Caki2 (cell line): ENCODE measurements at regions not wholly inside any gene's neighbourhood (a gene's known extent, or its start where the extent isn't known, plus 50 kb on each side); places are given as distances from the start of the nearest gene placed in this dataset.
"Not testable (repeated sequence)": the region's sequence is repeated elsewhere in the genome, so short reads cannot be mapped to it uniquely, and the experiment has no call there.

Experiments
- DNase-seq: peaks from one replicate; pipeline ENCODE4 v3.0.0-alpha.2; 2015; ENCODE audit warnings: low read depth
- in situ Hi-C: cut with HindIII; loops from 2 replicates; pipeline ENCODE4 v1.10.0; 2016; ENCODE audit warnings: low sequenced_read_pairs, low pct_unique_long_range_greater_than_20kb, mixed read lengths

GRCh38 chr10:57689596-57690297 is 577.9 kb downstream of the IPMK start:
- DNase-seq, result no peak
- in situ Hi-C loops, result no loop called here

- no peak for DNase-seq
- in situ Hi-C loops, result no loop called here
Observed at GRCh38 chr10:57679916-57680315, 587.8 kb downstream of the IPMK start.

GRCh38 chr10:57675125-57675524 is 592.6 kb downstream of the IPMK start:
- in situ Hi-C loops, result no loop called here
- DNase-seq, result no peak

- in situ Hi-C loops, result no loop called here
Observed at GRCh38 chr10:57673446-57673960, 594.2 kb downstream of the IPMK start.

GRCh38 chr10:57664815-57665214 is 602.9 kb downstream of the IPMK start:
- no peak for DNase-seq
- in situ Hi-C loops, result no loop called here

More at GRCh38 chr10:57673446-57673960, 594.2 kb downstream of the IPMK start:
- no peak for DNase-seq

- in situ Hi-C loops, result no loop called here
- no peak for DNase-seq
Observed at GRCh38 chr10:57663401-57663800, 604.3 kb downstream of the IPMK start.

- DNase-seq, result no peak
- in situ Hi-C loops, result no loop called here
Observed at GRCh38 chr10:57661206-57661605, 606.5 kb downstream of the IPMK start.

- DNase-seq, result peak; percentile 47
- in situ Hi-C loops, result no loop called here
Observed at GRCh38 chr10:57657164-57657765, 610.4 kb downstream of the IPMK start.

GRCh38 chr10:57654856-57655255 is 612.8 kb downstream of the IPMK start:
- in situ Hi-C loops, result no loop called here
- no peak for DNase-seq

DNA sequence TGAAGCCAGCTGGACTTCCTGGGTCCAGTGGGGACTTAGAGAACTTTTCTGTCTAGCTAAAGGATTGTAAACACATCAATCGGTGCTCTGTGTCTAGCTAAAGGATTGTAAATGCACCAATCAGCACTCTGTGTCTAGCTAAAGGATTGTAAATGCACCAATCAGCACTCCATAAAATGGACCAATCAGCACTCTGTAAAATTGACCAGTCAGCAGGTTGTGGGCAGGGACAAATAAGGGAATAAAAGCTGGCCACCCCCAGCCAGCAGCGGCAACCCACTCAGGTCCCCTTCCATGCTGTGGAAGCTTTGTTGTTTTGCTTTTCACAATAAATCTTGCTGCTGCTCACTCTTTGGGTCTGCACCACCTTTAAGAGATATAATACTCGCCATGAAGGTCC is 622.6 kb downstream of the IPMK start:
- in situ Hi-C loops, DNase-seq: not testable (repeated sequence)

DNA sequence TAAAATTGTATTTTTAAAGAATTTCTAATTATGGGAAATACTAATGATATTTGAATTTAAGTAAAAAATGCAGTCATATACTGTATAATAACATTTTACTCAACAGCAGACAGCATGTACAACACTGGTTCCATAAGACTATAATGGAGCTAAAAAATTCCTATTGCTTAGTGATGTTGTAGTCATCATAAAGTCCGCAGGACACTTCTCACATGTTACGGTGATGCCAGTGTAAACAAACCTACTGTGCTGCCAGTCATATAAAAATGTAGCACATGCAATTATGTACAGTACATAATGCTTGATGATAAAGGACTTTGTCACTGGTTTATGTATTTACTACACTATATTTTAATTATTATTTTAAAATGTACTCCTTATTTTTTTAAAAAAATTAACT is 629.3 kb downstream of the IPMK start:
- no peak for DNase-seq
- in situ Hi-C loops, result no loop called here

- in situ Hi-C loops, result no loop called here
- DNase-seq, result peak; percentile 79
Observed at GRCh38 chr10:57628592-57629284, 639.0 kb downstream of the IPMK start.

DNA sequence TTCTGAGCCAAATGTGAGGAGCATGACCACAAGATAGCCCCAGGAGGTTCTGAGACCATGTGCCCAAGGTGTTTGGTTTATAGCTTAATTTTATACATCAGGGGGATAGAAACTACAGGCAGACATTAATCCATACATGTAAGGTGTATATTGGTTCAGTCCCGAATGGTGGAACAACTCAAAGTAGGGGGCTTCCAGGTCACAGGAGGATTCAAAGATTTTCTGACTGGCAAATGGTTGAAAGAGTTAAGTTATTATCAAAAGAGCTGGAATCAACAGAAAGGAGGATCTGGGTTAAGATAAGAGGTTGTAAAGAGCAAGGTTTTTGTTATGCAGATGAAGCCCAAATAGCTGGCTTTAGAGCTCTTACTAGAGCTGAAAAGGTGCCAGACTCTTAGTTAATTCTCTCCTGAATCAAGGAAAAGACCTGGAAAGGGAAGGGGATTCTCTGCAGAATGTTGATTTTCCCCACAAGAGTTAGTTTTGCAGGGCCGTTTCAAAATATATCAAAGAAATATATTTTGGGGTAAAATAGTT is 640.0 kb downstream of the IPMK start:
- in situ Hi-C loops, result no loop called here
- DNase-seq, result no peak

DNA sequence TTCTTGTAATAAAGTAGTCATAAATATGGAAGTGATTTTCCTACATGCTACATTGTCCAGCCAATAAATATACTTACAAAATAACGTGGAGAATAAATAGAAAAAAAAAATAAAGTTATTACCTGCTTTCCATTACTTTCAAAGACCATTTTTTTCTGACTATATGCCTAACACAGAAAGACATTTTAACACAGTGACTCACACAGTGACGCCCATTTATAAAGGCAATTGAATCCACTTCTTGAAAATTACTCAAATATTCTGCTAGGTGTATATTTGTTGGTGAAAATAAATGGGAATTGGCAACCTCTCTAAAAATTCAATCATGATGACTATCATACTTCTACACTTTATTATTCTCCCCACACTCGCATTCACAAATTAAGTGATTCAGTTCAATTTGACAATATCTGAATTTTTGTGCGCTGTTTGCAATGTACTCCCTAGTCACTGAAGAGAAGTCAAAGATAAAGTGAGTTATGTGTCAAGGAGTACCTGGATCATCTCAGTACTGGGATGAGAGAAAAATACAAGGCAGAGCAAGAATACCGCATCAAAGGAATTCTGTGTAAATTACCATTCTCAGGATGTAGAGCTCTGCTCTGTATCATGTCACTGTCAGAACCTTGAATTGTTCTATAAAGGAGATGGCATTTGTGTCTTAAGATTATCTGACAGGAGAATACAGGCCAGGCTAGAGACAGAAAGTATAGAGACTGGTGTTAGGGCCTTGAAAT is 642.7 kb downstream of the IPMK start:
- no peak for DNase-seq
- in situ Hi-C loops, result no loop called here

- DNase-seq, result no peak
- in situ Hi-C loops, result no loop called here
Observed at GRCh38 chr10:57624066-57624465, 643.6 kb downstream of the IPMK start.

DNA sequence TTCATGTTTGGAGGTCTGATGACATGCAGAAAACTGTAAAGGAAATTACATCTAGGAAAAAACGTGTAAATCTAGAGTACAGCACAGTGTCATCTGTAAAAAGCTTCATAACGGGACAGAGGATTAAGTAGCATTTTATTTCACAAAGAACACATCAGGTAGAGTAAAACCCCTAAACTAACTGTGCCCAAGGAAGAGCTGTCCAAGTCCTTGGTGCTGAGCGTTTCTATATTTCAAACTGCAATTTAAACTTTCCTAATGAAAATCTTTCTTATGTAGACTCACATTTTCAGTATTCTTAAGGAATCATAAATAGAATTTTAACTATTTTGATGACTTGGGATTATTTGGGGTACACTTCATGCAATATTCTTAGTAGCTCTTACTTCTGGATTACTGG is 646.2 kb downstream of the IPMK start:
- in situ Hi-C loops, result no loop called here
- no peak for DNase-seq

- in situ Hi-C loops, result no loop called here
- DNase-seq, result no peak
Observed at GRCh38 chr10:57605948-57606485, 661.7 kb downstream of the IPMK start.

GRCh38 chr10:57599440-57599839 is 668.3 kb downstream of the IPMK start:
- in situ Hi-C loops, result no loop called here
- DNase-seq, result no peak
